ENCODE measurements at regions not wholly inside any gene's neighbourhood (a gene's known extent, or its start where the extent isn't known, plus 50 kb on each side); places are given as distances from the start of the nearest gene placed in this dataset.
"Not testable (repeated sequence)": the region's sequence is repeated elsewhere in the genome, so short reads cannot be mapped to it uniquely, and the experiment has no call there.

- Histone ChIP-seq H3K4me1 (no peaks in the 10 kb centered on the region), H3K9me3 (no peaks in the 10 kb centered on the region), H3K27me3 (ENCODE audit: low read depth) (no peaks in the 10 kb centered on the region), H3K36me3 (replicated peaks) (no peaks in the 10 kb centered on the region), H3K4me3 (no peak overlapping the region)
- in situ Hi-C loops (cut with MboI; ENCODE audit: low sequenced_read_pairs), result no loop called here
- no peak for DNase-seq (ENCODE audit: low spot score in 2 of 2)
These were observed 241.5 kb downstream of the SATB2 start for GRCh38 chr2:199216253-199216652.

- Histone ChIP-seq H3K4me1 (no peaks in the 10 kb centered on the region), H3K27me3 (ENCODE audit: low read depth) (no peaks in the 10 kb centered on the region; the same call in 1 of the 2 replicates), H3K36me3 (replicated peaks) (no peaks in the 10 kb centered on the region), H3K4me3 (no peak overlapping the region), H3K9me3 (no peaks in the 10 kb centered on the region)
- in situ Hi-C loops (cut with MboI; ENCODE audit: low sequenced_read_pairs), result no loop called here
- DNase-seq (ENCODE audit: low spot score in 2 of 2), result no peak
These were observed 250.7 kb downstream of the SATB2 start for GRCh38 chr2:199207011-199207410.

- Histone ChIP-seq H3K4me1 (no peaks in the 10 kb centered on the region), H3K27me3 (ENCODE audit: low read depth) (no peaks in the 10 kb centered on the region; the same call in 1 of the 2 replicates), H3K36me3 (replicated peaks) (no peaks in the 10 kb centered on the region), H3K4me3 (no peak overlapping the region), H3K9me3 (no peaks in the 10 kb centered on the region)
- DNase-seq (ENCODE audit: low spot score in 2 of 2), result no peak
- in situ Hi-C loops (cut with MboI; ENCODE audit: low sequenced_read_pairs), result no loop called here
These were observed 251.2 kb downstream of the SATB2 start for GRCh38 chr2:199206536-199206935.

GRCh38 chr2:199202964-199203363 is 254.8 kb downstream of the SATB2 start:
- Histone ChIP-seq H3K9me3 (no peaks in the 10 kb centered on the region), H3K4me3 (no peak overlapping the region), H3K36me3 (replicated peaks) (no peaks in the 10 kb centered on the region), H3K27me3 (ENCODE audit: low read depth) (no peaks in the 10 kb centered on the region; the same call in 1 of the 2 replicates), H3K4me1 (no peaks in the 10 kb centered on the region)
- DNase-seq (ENCODE audit: low spot score in 2 of 2), result no peak
- in situ Hi-C loops (cut with MboI; ENCODE audit: low sequenced_read_pairs), result no loop called here

- no peak overlapping the region for H3K4me3 ChIP-seq
- in situ Hi-C loops (cut with MboI; ENCODE audit: low sequenced_read_pairs), result no loop called here
- no peaks in the 10 kb centered on the region for H3K4me1 ChIP-seq
- no peaks in the 10 kb centered on the region; the same call in 1 of the 2 replicates for H3K27me3 ChIP-seq (ENCODE audit: low read depth)
- H3K36me3 ChIP-seq (replicated peaks), result no peaks in the 10 kb centered on the region
- H3K9me3 ChIP-seq, result no peaks in the 10 kb centered on the region
- DNase-seq (ENCODE audit: low spot score in 2 of 2), result no peak
These were observed 256.2 kb downstream of the SATB2 start for GRCh38 chr2:199201539-199201938.

- H3K36me3 ChIP-seq (replicated peaks), result no peaks in the 10 kb centered on the region
- no peak for DNase-seq (ENCODE audit: low spot score in 2 of 2)
- no peaks in the 10 kb centered on the region for H3K4me1 ChIP-seq
- no peak overlapping the region for H3K4me3 ChIP-seq
- no peaks in the 10 kb centered on the region; the same call in 1 of the 2 replicates for H3K27me3 ChIP-seq (ENCODE audit: low read depth)
- in situ Hi-C loops (cut with MboI; ENCODE audit: low sequenced_read_pairs), result no loop called here
- no peaks in the 10 kb centered on the region for H3K9me3 ChIP-seq
These were observed 257.9 kb downstream of the SATB2 start for GRCh38 chr2:199199797-199200196.

- Histone ChIP-seq H3K9me3 (no peaks in the 10 kb centered on the region), H3K27me3 (ENCODE audit: low read depth) (no peaks in the 10 kb centered on the region), H3K4me3 (no peak overlapping the region), H3K4me1 (no peaks in the 10 kb centered on the region), H3K36me3 (replicated peaks) (no peaks in the 10 kb centered on the region)
- DNase-seq (ENCODE audit: low spot score in 2 of 2), result no peak
- in situ Hi-C loops (cut with MboI; ENCODE audit: low sequenced_read_pairs), result no loop called here
These were observed 260.3 kb downstream of the SATB2 start for GRCh38 chr2:199197448-199197847.

- Histone ChIP-seq H3K36me3 (replicated peaks) (no peaks in the 10 kb centered on the region), H3K4me1 (no peaks in the 10 kb centered on the region), H3K9me3 (no peaks in the 10 kb centered on the region), H3K4me3 (no peak overlapping the region), H3K27me3 (ENCODE audit: low read depth) (no peaks in the 10 kb centered on the region)
- in situ Hi-C loops (cut with MboI; ENCODE audit: low sequenced_read_pairs), result no loop called here
- no peak for DNase-seq (ENCODE audit: low spot score in 2 of 2)
These were observed 261.1 kb downstream of the SATB2 start for GRCh38 chr2:199196686-199197085.

GRCh38 chr2:199195927-199196502 is 261.7 kb downstream of the SATB2 start:
- H3K36me3 ChIP-seq (replicated peaks), result no peaks in the 10 kb centered on the region
- H3K4me1 ChIP-seq, result no peaks in the 10 kb centered on the region
- in situ Hi-C loops (cut with MboI; ENCODE audit: low sequenced_read_pairs), result no loop called here

GRCh38 chr2:199191461-199191860 is 266.3 kb downstream of the SATB2 start:
- no peak overlapping the region for H3K4me3 ChIP-seq
- in situ Hi-C loops (cut with MboI; ENCODE audit: low sequenced_read_pairs), result no loop called here
- DNase-seq (ENCODE audit: low spot score in 2 of 2), result no peak
- H3K27me3 ChIP-seq (ENCODE audit: low read depth), result no peaks in the 10 kb centered on the region
- no peaks in the 10 kb centered on the region for H3K36me3 ChIP-seq (replicated peaks)
- no peaks in the 10 kb centered on the region for H3K9me3 ChIP-seq
- H3K4me1 ChIP-seq, result peaks cover 1% of the 10 kb centered on the region; the same call in 1 of the 2 replicates

More at GRCh38 chr2:199195927-199196502, 261.7 kb downstream of the SATB2 start:
- no peak overlapping the region for H3K4me3 ChIP-seq
- H3K9me3 ChIP-seq, result no peaks in the 10 kb centered on the region
- H3K27me3 ChIP-seq (ENCODE audit: low read depth), result no peaks in the 10 kb centered on the region
- no peak for DNase-seq (ENCODE audit: low spot score in 2 of 2)

GRCh38 chr2:199189229-199189628 is 268.5 kb downstream of the SATB2 start:
- Histone ChIP-seq H3K27me3 (ENCODE audit: low read depth) (no peaks in the 10 kb centered on the region), H3K4me3 (no peak overlapping the region), H3K36me3 (replicated peaks) (no peaks in the 10 kb centered on the region), H3K9me3 (no peaks in the 10 kb centered on the region), H3K4me1 (peaks cover 3% of the 10 kb centered on the region; the same call in 1 of the 2 replicates)
- in situ Hi-C loops (cut with MboI; ENCODE audit: low sequenced_read_pairs), result no loop called here
- DNase-seq (ENCODE audit: low spot score in 2 of 2), result no peak

GRCh38 chr2:199186301-199186751 is 271.4 kb downstream of the SATB2 start:
- Histone ChIP-seq H3K36me3 (replicated peaks) (no peaks in the 10 kb centered on the region), H3K4me1 (peaks cover 3% of the 10 kb centered on the region; the same call in 1 of the 2 replicates), H3K27me3 (ENCODE audit: low read depth) (no peaks in the 10 kb centered on the region), H3K4me3 (no peak overlapping the region), H3K9me3 (no peaks in the 10 kb centered on the region)
- DNase-seq (ENCODE audit: low spot score in 2 of 2), result peak; percentile 23 to 60
- in situ Hi-C loops (cut with MboI; ENCODE audit: low sequenced_read_pairs), result no loop called here

GRCh38 chr2:199185174-199185573 is 272.6 kb downstream of the SATB2 start:
- in situ Hi-C loops (cut with MboI; ENCODE audit: low sequenced_read_pairs); DNase-seq (ENCODE audit: low spot score in 2 of 2); H3K36me3 ChIP-seq (replicated peaks); H3K4me3 ChIP-seq; H3K9me3 ChIP-seq; H3K27me3 ChIP-seq (ENCODE audit: low read depth); H3K4me1 ChIP-seq: not testable (repeated sequence)

- H3K4me3 ChIP-seq, result no peak overlapping the region
- in situ Hi-C loops (cut with MboI; ENCODE audit: low sequenced_read_pairs), result no loop called here
- no peak for DNase-seq (ENCODE audit: low spot score in 2 of 2)
- no peaks in the 10 kb centered on the region for H3K36me3 ChIP-seq (replicated peaks)
- no peaks in the 10 kb centered on the region for H3K27me3 ChIP-seq (ENCODE audit: low read depth)
- no peaks in the 10 kb centered on the region for H3K9me3 ChIP-seq
- no peaks in the 10 kb centered on the region for H3K4me1 ChIP-seq
These were observed 293.9 kb downstream of the SATB2 start for GRCh38 chr2:199163613-199164458.
